WTC11 (cell line): ENCODE measurements at regions not wholly inside any gene's neighbourhood (a gene's known extent, or its start where the extent isn't known, plus 50 kb on each side); places are given as distances from the start of the nearest gene placed in this dataset.

Source experiments
- ATAC-seq: fragments of 200-7000 bp; cut with Tn5 transposase; 2 replicates; pipeline ENCODE4 v1.10.0; 2021; ENCODE audit warnings: mild to moderate bottlenecking, moderate library complexity
- CTCF ChIA-PET: fragments of 300-600 bp; sonication (Branson Sonifier 250); formaldehyde crosslinking; loops from one replicate; lab custom pipeline; 2021; ENCODE audit warnings: antibody characterized with exemption; lab: Charles Lee
- POLR2A ChIA-PET: fragments of 350-600 bp; sonication (Branson Sonifier 250); formaldehyde crosslinking; loops from one replicate; lab custom pipeline; 2021; ENCODE audit warnings: antibody characterized with exemption; lab: Charles Lee
- DNase-seq: peaks from one replicate; pipeline ENCODE4 v3.0.0; 2021; ENCODE audit warnings: low spot score
- H3K27ac Mint-ChIP-seq: 2 replicates; pipeline ENCODE4 v1.8.0; 2021; ENCODE audit warnings: mixed read lengths
- H3K27me3 Mint-ChIP-seq: 2 replicates; pipeline ENCODE4 v1.8.0; 2021; ENCODE audit warnings: low read depth, mild to moderate bottlenecking, moderate library complexity, mixed read lengths
- H3K36me3 Mint-ChIP-seq: 2 replicates; pipeline ENCODE4 v1.8.0; 2021; ENCODE audit warnings: mixed read lengths
- H3K4me1 Mint-ChIP-seq: 2 replicates; pipeline ENCODE4 v1.8.0; 2022; ENCODE audit warnings: mixed read lengths
- H3K4me3 Mint-ChIP-seq: 2 replicates; pipeline ENCODE4 v1.8.0; 2021; ENCODE audit warnings: mild to moderate bottlenecking, moderate library complexity, mixed read lengths
- H3K9me3 Mint-ChIP-seq: 2 replicates; pipeline ENCODE4 v1.8.0; 2021; ENCODE audit warnings: mixed read lengths
- ATF6 ChIP-seq: sonication (generic); formaldehyde crosslinking; IDR thresholded peaks from 2 replicates; pipeline ENCODE4 v1.8.1; 2023; ENCODE audit warnings: mild to moderate bottlenecking, missing genetic modification reagents
- ETV6 ChIP-seq: sonication (generic); formaldehyde crosslinking; IDR thresholded peaks from 2 replicates; pipeline ENCODE4 v1.8.1; 2022; ENCODE audit warnings: mild to moderate bottlenecking, missing genetic modification reagents
- FOXP1 ChIP-seq: sonication (generic); formaldehyde crosslinking; IDR thresholded peaks from 2 replicates; pipeline ENCODE4 v1.8.0; 2022; ENCODE audit warnings: missing genetic modification reagents, mild to moderate bottlenecking, moderate library complexity, borderline replicate concordance
- GABPB1 ChIP-seq: sonication (generic); formaldehyde crosslinking; IDR thresholded peaks from 2 replicates; pipeline ENCODE4 v1.8.1; 2023; ENCODE audit warnings: mild to moderate bottlenecking, missing genetic modification reagents
- JAZF1 ChIP-seq: fragments of 250-450 bp; sonication (Bioruptor Pico); IDR thresholded peaks from 2 replicates; pipeline ENCODE4 v1.9.0; 2021; ENCODE audit warnings: moderate library complexity, mild to moderate bottlenecking, inconsistent platforms
- MXD4 ChIP-seq: fragments of 250-450 bp; sonication (Bioruptor Pico); IDR thresholded peaks from 2 replicates; pipeline ENCODE4 v1.8.0; 2021; ENCODE audit warnings: mild to moderate bottlenecking, moderate library complexity, borderline replicate concordance
- NR1H2 ChIP-seq: sonication (generic); formaldehyde crosslinking; IDR thresholded peaks from 2 replicates; pipeline ENCODE4 v1.9.0; 2021; ENCODE audit warnings: mild to moderate bottlenecking, moderate library complexity, missing genetic modification reagents
- OVOL2 ChIP-seq: fragments of 250-450 bp; sonication (Bioruptor Pico); IDR thresholded peaks from 2 replicates; pipeline ENCODE4 v1.9.0; 2021; ENCODE audit warnings: mild to moderate bottlenecking, borderline replicate concordance
- SMAD3 ChIP-seq: sonication (generic); formaldehyde crosslinking; IDR thresholded peaks from 2 replicates; pipeline ENCODE4 v1.8.0; 2022; ENCODE audit warnings: missing genetic modification reagents, mild to moderate bottlenecking, borderline replicate concordance
- TEAD1 ChIP-seq: sonication (generic); formaldehyde crosslinking; IDR thresholded peaks from 2 replicates; pipeline ENCODE4 v1.8.0; 2022; ENCODE audit warnings: mild to moderate bottlenecking, missing genetic modification reagents
- TEAD4 ChIP-seq: sonication (generic); formaldehyde crosslinking; IDR thresholded peaks from 2 replicates; pipeline ENCODE4 v1.8.0; 2022; ENCODE audit warnings: mild to moderate bottlenecking, missing genetic modification reagents
- ZNF416 ChIP-seq: fragments of 250-450 bp; sonication (Bioruptor Pico); IDR thresholded peaks from 2 replicates; pipeline ENCODE4 v1.9.0; 2021; ENCODE audit warnings: mild to moderate bottlenecking, inconsistent platforms
- ZNF671 ChIP-seq: fragments of 250-450 bp; sonication (Bioruptor Pico); IDR thresholded peaks from 2 replicates; pipeline ENCODE4 v1.8.0; 2021; ENCODE audit warnings: mild to moderate bottlenecking
- TF ChIP-seq, protein P1 (sequence below): fragments of 250-450 bp; sonication (Bioruptor Pico); IDR thresholded peaks from 2 replicates; pipeline ENCODE4 v2.1.2; 2022; ENCODE audit warnings: mild to moderate bottlenecking, moderate library complexity
- TF ChIP-seq, protein P2 (sequence below): sonication (generic); formaldehyde crosslinking; IDR thresholded peaks from 2 replicates; pipeline ENCODE4 v1.8.0; 2022; ENCODE audit warnings: missing genetic modification reagents
- TF ChIP-seq, protein P3 (sequence below): sonication (generic); formaldehyde crosslinking; IDR thresholded peaks from 2 replicates; pipeline ENCODE4 v1.8.0; 2023; ENCODE audit warnings: missing genetic modification reagents
- TF ChIP-seq, protein P4 (sequence below): sonication (generic); formaldehyde crosslinking; IDR thresholded peaks from 2 replicates; pipeline ENCODE4 v1.8.1; 2022; ENCODE audit warnings: mild to moderate bottlenecking, missing genetic modification reagents, moderate library complexity, borderline replicate concordance

DNA sequence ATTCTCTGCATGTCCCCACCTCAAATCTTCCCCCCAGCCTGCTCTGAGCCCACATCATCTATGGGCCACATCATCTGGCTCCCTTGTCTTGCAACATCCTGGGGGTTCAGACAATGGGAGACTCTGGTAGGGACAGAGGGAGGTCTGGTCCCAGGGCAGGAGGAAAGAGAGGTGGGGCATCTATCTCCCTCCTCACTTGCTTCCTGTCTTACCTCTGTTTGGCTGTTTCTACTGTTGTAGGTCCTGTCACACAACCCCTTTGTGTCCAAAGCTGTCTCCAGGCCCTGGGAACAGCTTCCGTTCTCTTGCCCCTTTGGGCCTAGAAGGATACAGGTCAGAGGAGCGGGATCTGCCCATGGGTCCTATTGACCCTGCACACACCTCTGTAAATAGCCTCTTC is 227.2 kb downstream of the NSG2 start (continued):
- TF ChIP-seq, protein P1, sequence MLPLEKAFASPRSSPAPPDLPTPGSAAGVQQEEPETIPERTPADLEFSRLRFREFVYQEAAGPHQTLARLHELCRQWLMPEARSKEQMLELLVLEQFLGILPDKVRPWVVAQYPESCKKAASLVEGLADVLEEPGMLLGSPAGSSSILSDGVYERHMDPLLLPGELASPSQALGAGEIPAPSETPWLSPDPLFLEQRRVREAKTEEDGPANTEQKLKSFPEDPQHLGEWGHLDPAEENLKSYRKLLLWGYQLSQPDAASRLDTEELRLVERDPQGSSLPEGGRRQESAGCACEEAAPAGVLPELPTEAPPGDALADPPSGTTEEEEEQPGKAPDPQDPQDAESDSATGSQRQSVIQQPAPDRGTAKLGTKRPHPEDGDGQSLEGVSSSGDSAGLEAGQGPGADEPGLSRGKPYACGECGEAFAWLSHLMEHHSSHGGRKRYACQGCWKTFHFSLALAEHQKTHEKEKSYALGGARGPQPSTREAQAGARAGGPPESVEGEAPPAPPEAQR (CRISPR knock-in tag), result no peak
- TF ChIP-seq ZNF671 (CRISPR knock-in tag) (no peak), MXD4 (CRISPR knock-in tag) (no peak), ZNF416 (no peak), SMAD3 (no peak), TEAD4 (CRISPR knock-in tag) (no peak)
- TF ChIP-seq, protein P2, sequence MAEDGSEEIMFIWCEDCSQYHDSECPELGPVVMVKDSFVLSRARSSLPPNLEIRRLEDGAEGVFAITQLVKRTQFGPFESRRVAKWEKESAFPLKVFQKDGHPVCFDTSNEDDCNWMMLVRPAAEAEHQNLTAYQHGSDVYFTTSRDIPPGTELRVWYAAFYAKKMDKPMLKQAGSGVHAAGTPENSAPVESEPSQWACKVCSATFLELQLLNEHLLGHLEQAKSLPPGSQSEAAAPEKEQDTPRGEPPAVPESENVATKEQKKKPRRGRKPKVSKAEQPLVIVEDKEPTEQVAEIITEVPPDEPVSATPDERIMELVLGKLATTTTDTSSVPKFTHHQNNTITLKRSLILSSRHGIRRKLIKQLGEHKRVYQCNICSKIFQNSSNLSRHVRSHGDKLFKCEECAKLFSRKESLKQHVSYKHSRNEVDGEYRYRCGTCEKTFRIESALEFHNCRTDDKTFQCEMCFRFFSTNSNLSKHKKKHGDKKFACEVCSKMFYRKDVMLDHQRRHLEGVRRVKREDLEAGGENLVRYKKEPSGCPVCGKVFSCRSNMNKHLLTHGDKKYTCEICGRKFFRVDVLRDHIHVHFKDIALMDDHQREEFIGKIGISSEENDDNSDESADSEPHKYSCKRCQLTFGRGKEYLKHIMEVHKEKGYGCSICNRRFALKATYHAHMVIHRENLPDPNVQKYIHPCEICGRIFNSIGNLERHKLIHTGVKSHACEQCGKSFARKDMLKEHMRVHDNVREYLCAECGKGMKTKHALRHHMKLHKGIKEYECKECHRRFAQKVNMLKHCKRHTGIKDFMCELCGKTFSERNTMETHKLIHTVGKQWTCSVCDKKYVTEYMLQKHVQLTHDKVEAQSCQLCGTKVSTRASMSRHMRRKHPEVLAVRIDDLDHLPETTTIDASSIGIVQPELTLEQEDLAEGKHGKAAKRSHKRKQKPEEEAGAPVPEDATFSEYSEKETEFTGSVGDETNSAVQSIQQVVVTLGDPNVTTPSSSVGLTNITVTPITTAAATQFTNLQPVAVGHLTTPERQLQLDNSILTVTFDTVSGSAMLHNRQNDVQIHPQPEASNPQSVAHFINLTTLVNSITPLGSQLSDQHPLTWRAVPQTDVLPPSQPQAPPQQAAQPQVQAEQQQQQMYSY (CRISPR knock-in tag), result no peak
- TF ChIP-seq, protein P3, sequence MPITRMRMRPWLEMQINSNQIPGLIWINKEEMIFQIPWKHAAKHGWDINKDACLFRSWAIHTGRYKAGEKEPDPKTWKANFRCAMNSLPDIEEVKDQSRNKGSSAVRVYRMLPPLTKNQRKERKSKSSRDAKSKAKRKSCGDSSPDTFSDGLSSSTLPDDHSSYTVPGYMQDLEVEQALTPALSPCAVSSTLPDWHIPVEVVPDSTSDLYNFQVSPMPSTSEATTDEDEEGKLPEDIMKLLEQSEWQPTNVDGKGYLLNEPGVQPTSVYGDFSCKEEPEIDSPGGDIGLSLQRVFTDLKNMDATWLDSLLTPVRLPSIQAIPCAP (CRISPR knock-in tag), result no peak

DNA sequence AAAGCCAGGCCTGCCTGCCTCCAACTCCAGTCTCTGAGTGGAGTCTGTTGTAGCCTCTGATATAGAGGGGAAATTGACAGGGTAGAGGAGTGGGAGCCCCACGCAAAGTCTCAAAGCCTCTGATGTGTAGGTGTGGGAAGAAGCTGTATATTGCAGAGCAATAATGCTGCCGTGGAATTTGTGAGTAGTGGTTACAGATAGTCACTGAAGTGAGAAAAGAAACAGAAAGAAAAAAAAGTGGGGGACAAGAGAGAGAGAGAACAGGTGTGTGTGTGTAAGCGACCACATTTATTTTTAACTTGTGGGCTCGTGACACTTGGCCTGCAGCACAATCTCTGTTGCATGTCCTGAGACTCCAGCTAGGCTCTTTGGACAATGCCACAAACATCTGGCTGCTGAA is 227.8 kb downstream of the NSG2 start:
- DNase-seq, result no peak
- H3K27ac Mint-ChIP-seq, result no peak overlapping the region
- no peaks in the 10 kb centered on the region for H3K4me1 Mint-ChIP-seq
- peaks cover 20% of the 10 kb centered on the region for H3K9me3 Mint-ChIP-seq
- no peaks in the 10 kb centered on the region for H3K36me3 Mint-ChIP-seq
- ChIA-PET CTCF (interaction anchor here (1.5 kb wide), 1 partner anchor 38 kb away, joined by 3 read pairs; no protein-coding TSS in a partner anchor), POLR2A (no interaction called here)
- peaks cover 4% of the 10 kb centered on the region; the same call in 1 of the 2 replicates for H3K27me3 Mint-ChIP-seq
- TF ChIP-seq ETV6 (CRISPR knock-in tag) (no peak), JAZF1 (no peak), GABPB1 (CRISPR knock-in tag) (no peak), TEAD1 (CRISPR knock-in tag) (no peak)
- TF ChIP-seq, protein P4, sequence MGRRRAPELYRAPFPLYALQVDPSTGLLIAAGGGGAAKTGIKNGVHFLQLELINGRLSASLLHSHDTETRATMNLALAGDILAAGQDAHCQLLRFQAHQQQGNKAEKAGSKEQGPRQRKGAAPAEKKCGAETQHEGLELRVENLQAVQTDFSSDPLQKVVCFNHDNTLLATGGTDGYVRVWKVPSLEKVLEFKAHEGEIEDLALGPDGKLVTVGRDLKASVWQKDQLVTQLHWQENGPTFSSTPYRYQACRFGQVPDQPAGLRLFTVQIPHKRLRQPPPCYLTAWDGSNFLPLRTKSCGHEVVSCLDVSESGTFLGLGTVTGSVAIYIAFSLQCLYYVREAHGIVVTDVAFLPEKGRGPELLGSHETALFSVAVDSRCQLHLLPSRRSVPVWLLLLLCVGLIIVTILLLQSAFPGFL, result no peak
- ATAC-seq, result no peak
- H3K4me3 Mint-ChIP-seq, result no peak overlapping the region

DNA sequence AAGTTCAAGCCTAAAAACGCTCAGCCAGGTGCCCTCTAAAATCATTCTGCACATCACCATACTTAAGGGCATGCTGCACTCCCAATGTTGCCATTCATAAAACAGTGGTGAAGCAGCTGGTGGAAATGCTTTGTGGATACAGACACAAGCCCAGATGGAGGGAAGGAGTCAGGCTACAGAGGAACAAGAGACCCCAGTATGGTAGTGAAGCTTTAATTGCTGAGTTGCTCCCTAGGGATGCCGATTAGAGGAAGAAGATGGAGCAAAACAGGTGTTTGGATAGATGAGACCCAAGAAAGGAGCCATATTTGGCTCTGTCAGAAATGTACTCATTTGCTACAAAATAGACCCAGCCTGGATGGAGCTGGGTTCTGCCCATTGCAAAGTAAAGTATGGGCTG is 230.5 kb downstream of the NSG2 start:
- H3K4me3 Mint-ChIP-seq, result no peak overlapping the region
- TF ChIP-seq OVOL2 (CRISPR knock-in tag) (no peak), ZNF416 (no peak), FOXP1 (CRISPR knock-in tag) (no peak), GABPB1 (CRISPR knock-in tag) (no peak), NR1H2 (CRISPR knock-in tag) (no peak), ATF6 (CRISPR knock-in tag) (no peak)
- DNase-seq (no peak), ATAC-seq (no peak)
- H3K4me1 Mint-ChIP-seq, result no peaks in the 10 kb centered on the region
- ChIA-PET POLR2A (no interaction called here), CTCF (no interaction called here)
- H3K9me3 Mint-ChIP-seq, result peaks cover 19% of the 10 kb centered on the region
- no peak overlapping the region for H3K27ac Mint-ChIP-seq
- H3K27me3 Mint-ChIP-seq, result peaks cover 4% of the 10 kb centered on the region; the same call in 1 of the 2 replicates
- no peaks in the 10 kb centered on the region for H3K36me3 Mint-ChIP-seq
